GM12878 (cell line): ENCODE measurements at regions not wholly inside any gene's neighbourhood (a gene's known extent, or its start where the extent isn't known, plus 50 kb on each side); places are given as distances from the start of the nearest gene placed in this dataset.
"Not testable (repeated sequence)": the region's sequence is repeated elsewhere in the genome, so short reads cannot be mapped to it uniquely, and the experiment has no call there.

Experiments
- ATAC-seq: fragments of 200-7000 bp; cut with Tn5 transposase; 3 replicates; pipeline ENCODE4 v1.9.1; 2020; ENCODE audit warnings: mild to moderate bottlenecking, moderate library complexity
- BruUV-seq: library from RNA; stranded (reverse); fragments of 400-500 nt; replicated peaks from 2 replicates; lab custom pipeline; 2021; lab: Mats Ljungman, UMichigan
- CTCF ChIA-PET: fragments of 300-600 bp; sonication (Branson Sonifier 250); formaldehyde crosslinking; extraction: SDS; loops from one replicate; lab custom pipeline; 2021; ENCODE audit warnings: inconsistent platforms; lab: Yijun Ruan, JAX
- POLR2A ChIA-PET: fragments of 350-600 bp; formaldehyde crosslinking; extraction: SDS; loops from one replicate; lab custom pipeline; 2021; ENCODE audit warnings: inconsistent platforms; lab: Charles Lee
- RAD21 ChIA-PET: fragments of 300-600 bp; sonication (Branson Sonifier 250); formaldehyde crosslinking; loops from one replicate; lab custom pipeline; 2023; ENCODE audit warnings: antibody characterized with exemption; ENCODE audit not compliant: unreplicated experiment; lab: Charles Lee
- SMC1A ChIA-PET: fragments of 300-600 bp; sonication (Branson Sonifier 250); formaldehyde crosslinking; loops from one replicate; lab custom pipeline; 2023; ENCODE audit not compliant: unreplicated experiment, uncharacterized antibody; lab: Charles Lee
- DNase-seq: peaks from one replicate; pipeline ENCODE4 v3.0.0-alpha.2; 2011; ENCODE audit warnings: low read depth, low spot score
- FAIRE-seq: peaks from 3 replicates; lab custom pipeline; 2011; peaks lifted over from hg19 to GRCh38; lab: Jason Lieb, UNC
- H2AFZ ChIP-seq: 2 replicates; pipeline ENCODE4 v1.6.0; 2011; ENCODE audit warnings: low read depth, low read length, control low read depth; ENCODE audit not compliant: control insufficient read depth
- H3K27ac ChIP-seq: 2 replicates; pipeline ENCODE4 v1.5.1; 2011; ENCODE audit warnings: control low read depth; ENCODE audit not compliant: control insufficient read depth, insufficient read depth
- H3K27me3 ChIP-seq, 2 experiments: replicated peaks in 1 of 2; 2 replicates each; pipeline versions ENCODE4 v1.6.0 to v1.6.1; 2011; ENCODE audit warnings: low read length in 1 of 2; ENCODE audit not compliant: control insufficient read depth in 2 of 2, insufficient read depth in 2 of 2
- H3K36me3 ChIP-seq, 2 experiments: 2 replicates each; pipeline ENCODE4 v1.5.1; 2011; ENCODE audit warnings: low read length in 1 of 2; ENCODE audit not compliant: control insufficient read depth in 2 of 2, insufficient read depth in 2 of 2
- H3K4me1 ChIP-seq: 2 replicates; pipeline ENCODE4 v1.6.1; 2011; ENCODE audit warnings: mild to moderate bottlenecking, low read length, moderate library complexity, mixed read lengths; ENCODE audit not compliant: control insufficient read depth, insufficient read depth
- H3K4me2 ChIP-seq: 2 replicates; pipeline ENCODE4 v1.6.0; 2011; ENCODE audit warnings: control low read depth; ENCODE audit not compliant: control insufficient read depth, insufficient read depth
- H3K4me3 ChIP-seq: fragments of 200-600 bp; sonication (generic); 2 replicates; pipeline ENCODE4 v1.5.1; 2016
- H3K79me2 ChIP-seq: 2 replicates; pipeline ENCODE4 v1.6.0; 2011; ENCODE audit warnings: low read length; ENCODE audit not compliant: control insufficient read depth, insufficient read depth
- H3K9ac ChIP-seq: 2 replicates; pipeline ENCODE4 v1.8.0; 2011; ENCODE audit warnings: low read length, control low read depth, mixed read lengths; ENCODE audit not compliant: control insufficient read depth, insufficient read depth
- H3K9me3 ChIP-seq: replicated peaks from 3 replicates; pipeline ENCODE4 v1.5.1; 2011; ENCODE audit warnings: mild to moderate bottlenecking, low read length; ENCODE audit not compliant: control insufficient read depth, insufficient read depth
- H4K20me1 ChIP-seq: 2 replicates; pipeline ENCODE4 v1.6.0; 2011; ENCODE audit not compliant: control insufficient read depth, insufficient read depth
- CHD2 ChIP-seq: IDR thresholded peaks from 2 replicates; pipeline ENCODE4 v1.6.1; 2011; ENCODE audit warnings: low read depth, low read length, improper control_type of control experiment, borderline replicate concordance
- KAT2A ChIP-seq: conservative IDR thresholded peaks from 2 replicates; pipeline ENCODE4 v1.6.1; 2011; ENCODE audit warnings: low read depth, low read length; ENCODE audit not compliant: control insufficient read depth
- MTA2 ChIP-seq: fragments of 450-650 bp; IDR thresholded peaks from 2 replicates; pipeline ENCODE4 v1.6.1; 2016; ENCODE audit warnings: low read depth, mild to moderate bottlenecking, moderate library complexity
- SKIL ChIP-seq: fragments of 450-650 bp; IDR thresholded peaks from 2 replicates; pipeline ENCODE4 v1.6.1; 2017; ENCODE audit warnings: mild to moderate bottlenecking, low read depth, inconsistent platforms; ENCODE audit not compliant: poor library complexity, severe bottlenecking
- SP1 ChIP-seq: IDR thresholded peaks from one replicate; pipeline ENCODE4 v1.6.1; 2011; ENCODE audit warnings: low read depth, low read length
- ZBED1 ChIP-seq: IDR thresholded peaks from 2 replicates; pipeline ENCODE4 v1.6.1; 2016; ENCODE audit warnings: borderline replicate concordance
- WGBS: methylation state at CpG from one replicate; pipeline ENCODE4 v1.1.6; 2016; ENCODE audit warnings: low lambda C conversion rate; ENCODE audit not compliant: insufficient replicate concordance, insufficient coverage; ENCODE audit errors: missing lambda C conversion rate; 5-methylcytosine and 5-hydroxymethylcytosine counted together
- in situ Hi-C: fragments of 300-500 bp; cut with MboI; formaldehyde crosslinking; loops from 9 replicates; pipeline ENCODE4 v1.14.3; 2018; ENCODE audit warnings: mixed read lengths
- intact Hi-C: fragments of 100-400 bp; cut with micrococcal nuclease; formaldehyde crosslinking; loops from one replicate; pipeline ENCODE4 v1.14.2; 2022; ENCODE audit not compliant: unreplicated experiment

- ChIA-PET SMC1A (no interaction called here), CTCF (interaction anchor here (0.7 to 1.4 kb wide), 2 partner anchors 11 to 15 kb away, joined by 3 to 5 read pairs; no protein-coding TSS in a partner anchor), RAD21 (no interaction called here), POLR2A (no interaction called here)
- in situ Hi-C loops = no loop called here
- Histone ChIP-seq H4K20me1 (no peaks in the 10 kb centered on the region), H3K36me3 (no peaks in the 10 kb centered on the region), H3K9me3 (no peaks in the 10 kb centered on the region; the same call in 2 of the 3 replicates), H3K4me2 (no peak overlapping the region), H3K79me2 (no peaks in the 10 kb centered on the region), H3K27ac (no peak overlapping the region), H3K27me3 (peaks cover 2 to 3% of the 10 kb centered on the region in 2 experiments; a peak in 1 of 4 replicates), H3K4me3 (no peak overlapping the region), H2AFZ (no peak overlapping the region), H3K4me1 (no peaks in the 10 kb centered on the region), H3K9ac (no peak overlapping the region)
- no peak for ATAC-seq
- TF ChIP-seq KAT2A (no peak), SP1 (no peak), MTA2 (no peak), ZBED1 (no peak), CHD2 (no peak), SKIL (no peak)
- no peak for DNase-seq
- BruUV-seq = no TSS peak
- intact Hi-C loops = no loop called here
- no peak for FAIRE-seq
- WGBS = 15% methylated on average over 4 of the region's 4 CpGs
Observed at GRCh38 chr2:219748671-219749570, 121.5 kb downstream of the SLC4A3 start.

DNA sequence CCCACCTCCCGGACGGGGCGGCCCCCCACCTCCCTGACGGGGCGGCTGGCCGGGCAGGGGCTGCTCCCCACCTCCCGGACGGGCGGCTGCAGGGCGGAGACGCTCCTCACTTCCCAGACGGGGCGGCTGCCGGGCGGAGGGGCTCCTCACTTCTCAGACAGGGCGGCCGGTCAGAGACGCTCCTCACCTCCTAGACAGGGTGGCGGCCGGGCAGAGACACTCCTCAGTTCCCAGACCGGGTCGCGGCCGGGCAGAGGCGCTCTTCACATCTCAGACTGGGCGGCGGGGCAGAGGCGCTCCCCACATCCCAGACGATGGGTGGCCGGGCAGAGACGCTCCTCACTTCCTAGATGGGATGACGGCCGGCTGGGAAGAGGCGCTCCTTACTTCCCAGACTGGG, 123.7 kb downstream of the SLC4A3 start:
- H3K27ac ChIP-seq, ATAC-seq, H3K9ac ChIP-seq, intact Hi-C loops, DNase-seq, H3K79me2 ChIP-seq, CTCF ChIA-PET, FAIRE-seq, RAD21 ChIA-PET, BruUV-seq, H3K4me2 ChIP-seq, H3K27me3 ChIP-seq, H3K4me1 ChIP-seq, H3K9me3 ChIP-seq, SMC1A ChIA-PET, H3K36me3 ChIP-seq, H3K4me3 ChIP-seq, H2AFZ ChIP-seq, H4K20me1 ChIP-seq, POLR2A ChIA-PET, in situ Hi-C loops: not testable (repeated sequence)
- 60% methylated on average over 23 of the region's 34 CpGs for WGBS
